ENCODE measurements at regions not wholly inside any gene's neighbourhood (a gene's known extent, or its start where the extent isn't known, plus 50 kb on each side); places are given as distances from the start of the nearest gene placed in this dataset.

GRCh38 chr2:19460761-19461160 lies 102.3 kb upstream of the OSR1 start:
- TF ChIP-seq CTCF (IDR thresholded peaks at IDR 0.05 in 8 of 11, conservative IDR thresholded peaks at IDR 0.05 in 3 of 11) = no peak
- no peak for TF ChIP-seq POLR2A (IDR thresholded peaks at IDR 0.05)
